LNCAP (cell line): ENCODE measurements at regions not wholly inside any gene's neighbourhood (a gene's known extent, or its start where the extent isn't known, plus 50 kb on each side); places are given as distances from the start of the nearest gene placed in this dataset.

Experiments used
- TF ChIP-seq, protein P1 (sequence below): fragments of 450-650 bp; IDR thresholded peaks from 2 replicates; pipeline ENCODE4 v1.5.1; 2017; ENCODE audit warnings: mild to moderate bottlenecking

DNA sequence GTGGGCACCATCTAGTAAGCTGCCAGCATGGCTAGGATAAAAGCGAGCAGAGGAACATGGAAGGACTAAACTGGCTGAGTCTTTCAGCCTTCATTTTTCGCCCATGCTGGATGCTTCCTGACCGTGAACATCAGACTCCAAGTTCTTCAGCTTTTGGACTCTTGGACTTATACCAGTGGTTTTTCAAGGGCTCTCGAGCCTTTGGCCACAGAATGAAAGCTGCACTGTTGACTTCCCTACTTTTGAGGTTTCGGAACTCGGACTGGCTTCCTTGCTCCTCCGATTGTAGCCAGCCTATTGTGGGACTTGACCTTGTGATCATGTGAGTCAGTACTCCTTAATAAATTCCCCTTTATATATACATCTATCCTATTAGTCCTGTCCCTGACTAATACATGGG is 785.1 kb upstream of the SLITRK6 start:
- TF ChIP-seq, protein P1, sequence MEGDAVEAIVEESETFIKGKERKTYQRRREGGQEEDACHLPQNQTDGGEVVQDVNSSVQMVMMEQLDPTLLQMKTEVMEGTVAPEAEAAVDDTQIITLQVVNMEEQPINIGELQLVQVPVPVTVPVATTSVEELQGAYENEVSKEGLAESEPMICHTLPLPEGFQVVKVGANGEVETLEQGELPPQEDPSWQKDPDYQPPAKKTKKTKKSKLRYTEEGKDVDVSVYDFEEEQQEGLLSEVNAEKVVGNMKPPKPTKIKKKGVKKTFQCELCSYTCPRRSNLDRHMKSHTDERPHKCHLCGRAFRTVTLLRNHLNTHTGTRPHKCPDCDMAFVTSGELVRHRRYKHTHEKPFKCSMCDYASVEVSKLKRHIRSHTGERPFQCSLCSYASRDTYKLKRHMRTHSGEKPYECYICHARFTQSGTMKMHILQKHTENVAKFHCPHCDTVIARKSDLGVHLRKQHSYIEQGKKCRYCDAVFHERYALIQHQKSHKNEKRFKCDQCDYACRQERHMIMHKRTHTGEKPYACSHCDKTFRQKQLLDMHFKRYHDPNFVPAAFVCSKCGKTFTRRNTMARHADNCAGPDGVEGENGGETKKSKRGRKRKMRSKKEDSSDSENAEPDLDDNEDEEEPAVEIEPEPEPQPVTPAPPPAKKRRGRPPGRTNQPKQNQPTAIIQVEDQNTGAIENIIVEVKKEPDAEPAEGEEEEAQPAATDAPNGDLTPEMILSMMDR: no peak

DNA sequence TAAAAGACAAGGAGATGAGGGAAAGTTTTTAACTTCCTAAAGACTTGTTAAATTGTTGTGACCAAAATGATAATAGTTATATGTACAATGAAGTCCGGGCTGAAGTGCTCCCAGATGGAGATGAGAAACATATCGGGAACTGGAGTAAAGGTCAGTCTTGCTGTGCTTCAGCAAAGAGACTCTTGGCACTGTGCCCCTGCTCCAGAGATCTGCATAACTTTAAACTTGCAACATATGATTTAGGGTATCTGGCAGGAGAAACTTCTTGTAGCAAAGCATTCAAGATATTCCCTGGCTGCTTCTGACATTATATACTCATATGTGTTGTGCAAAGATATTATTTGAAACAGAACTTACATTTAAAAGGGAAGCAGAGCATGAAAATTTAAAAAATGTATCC is 786.6 kb upstream of the SLITRK6 start:
- TF ChIP-seq, protein P1: no peak

DNA sequence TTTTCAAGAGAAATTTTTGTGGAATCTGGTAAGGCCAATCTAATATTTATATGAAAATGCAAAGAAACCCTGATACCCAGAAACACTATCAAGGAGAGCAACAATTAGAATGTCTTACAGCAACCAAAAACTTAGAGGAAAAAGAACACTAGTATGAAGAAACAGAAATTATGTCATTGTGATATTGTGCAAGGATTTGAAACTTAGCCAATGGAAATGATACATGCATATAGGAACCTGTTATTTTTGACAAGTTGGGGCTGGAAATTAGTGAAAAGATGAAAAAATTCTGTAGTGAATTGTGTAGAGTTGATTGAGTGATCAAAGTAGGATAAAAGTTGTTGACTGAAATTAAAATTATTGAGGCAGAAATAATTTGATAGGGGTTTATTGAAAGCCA is 792.6 kb upstream of the SLITRK6 start:
- TF ChIP-seq, protein P1: no peak

DNA sequence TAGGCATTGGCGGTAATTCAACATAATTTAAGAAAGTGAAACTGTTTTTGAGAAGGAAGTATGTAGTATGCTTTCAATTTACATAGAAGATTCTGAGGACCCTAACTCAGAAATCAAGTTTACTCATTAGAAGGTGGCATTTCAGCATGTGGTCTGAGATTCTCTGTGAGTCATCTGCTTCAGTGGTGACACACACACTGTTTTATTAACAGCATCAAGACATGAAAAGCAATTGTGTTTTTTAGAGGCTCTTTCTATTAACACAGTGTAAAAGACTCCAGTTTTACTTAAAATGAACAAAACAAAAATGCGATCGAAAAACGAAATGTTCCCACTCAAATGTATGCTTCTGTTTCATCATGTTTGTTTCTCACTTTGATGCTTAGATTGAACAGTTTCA is 802.1 kb upstream of the SLITRK6 start:
- TF ChIP-seq, protein P1: no peak

DNA sequence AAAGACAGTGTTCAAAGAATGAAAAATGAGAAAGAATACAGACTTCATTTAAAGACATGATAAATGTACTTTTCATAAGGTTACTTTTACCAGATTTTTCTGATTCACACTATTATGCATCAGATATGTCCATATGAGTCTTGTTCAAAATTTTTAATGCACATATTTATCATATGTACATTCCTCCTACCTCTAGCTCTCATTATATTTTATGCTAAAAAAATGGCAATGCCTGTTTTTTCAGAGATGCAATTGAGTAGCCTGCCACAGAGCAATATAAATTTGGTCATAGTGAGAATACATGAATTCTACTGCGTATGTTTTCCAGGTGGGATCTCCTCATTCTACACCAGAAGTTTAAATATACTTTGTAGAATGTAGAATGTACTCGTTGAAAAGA is 807.0 kb upstream of the SLITRK6 start:
- TF ChIP-seq, protein P1: no peak

DNA sequence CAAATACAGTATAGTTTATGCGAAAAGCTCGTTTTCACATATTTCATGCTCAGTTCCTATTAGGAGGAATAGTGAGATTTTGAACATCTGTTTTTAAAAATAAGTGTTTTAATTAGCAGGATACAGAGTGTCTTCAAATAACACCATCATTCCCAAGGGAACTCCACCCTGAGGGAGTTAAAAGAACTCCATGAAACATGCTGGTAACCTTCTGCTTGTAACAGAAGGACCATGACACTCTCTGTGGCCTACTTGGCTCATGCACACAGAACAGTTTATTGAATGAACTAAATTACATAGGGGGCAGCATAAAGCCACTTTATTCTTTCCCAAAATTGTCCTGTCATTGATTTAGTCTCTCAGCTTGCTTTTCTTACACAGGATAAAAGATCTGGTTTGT is 809.5 kb upstream of the SLITRK6 start:
- TF ChIP-seq, protein P1: no peak

DNA sequence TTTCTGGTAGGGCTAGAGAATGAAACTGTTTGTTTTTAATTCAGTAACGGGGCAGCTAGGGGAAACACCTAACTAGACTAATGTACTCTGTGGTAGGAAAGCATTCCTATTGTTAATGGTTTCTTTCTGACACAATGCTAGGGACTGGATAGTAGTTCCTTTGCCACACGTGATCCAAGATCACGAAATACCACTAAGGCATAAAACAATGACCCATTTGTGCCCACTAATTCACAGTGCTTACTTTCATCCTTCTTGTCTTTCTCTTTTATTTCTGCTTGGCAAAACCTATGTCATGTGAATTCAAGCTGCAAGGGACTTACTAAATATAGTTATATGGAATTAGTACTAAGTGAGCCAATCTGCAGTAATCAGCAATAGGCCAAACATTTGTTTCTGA is 834.1 kb upstream of the SLITRK6 start:
- TF ChIP-seq, protein P1: no peak

DNA sequence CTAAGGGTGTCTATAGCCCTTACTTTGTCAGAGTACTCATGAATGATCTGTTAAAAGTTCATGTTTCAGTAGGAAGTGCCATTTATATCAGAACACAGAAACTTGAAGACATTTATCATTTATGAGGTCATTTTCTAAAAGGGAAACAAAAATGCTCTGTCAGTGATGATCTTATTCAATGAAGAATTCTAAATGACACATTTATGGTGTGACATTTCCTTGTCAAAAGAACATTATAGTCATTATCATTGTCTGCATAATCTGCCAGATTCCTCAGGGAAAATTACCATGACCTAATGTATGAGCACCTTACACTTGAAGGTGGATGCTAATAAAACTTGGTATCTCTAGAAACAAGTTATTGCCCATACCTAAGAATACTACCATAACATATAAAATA is 853.8 kb upstream of the SLITRK6 start:
- TF ChIP-seq, protein P1: no peak
